ENCODE measurements at regions not wholly inside any gene's neighbourhood (a gene's known extent, or its start where the extent isn't known, plus 50 kb on each side); places are given as distances from the start of the nearest gene placed in this dataset.

- Histone ChIP-seq H3K9me1 (ENCODE audit: control insufficient read depth, extremely low read depth, insufficient read depth, low read length) (no peaks in the 10 kb centered on the region), H4K20me1 (ENCODE audit: control insufficient read depth, extremely low read depth, insufficient read depth, low read length) (no peaks in the 10 kb centered on the region), H3K27me3 (ENCODE audit: control insufficient read depth, extremely low read depth, insufficient read depth, low read length) (no peaks in the 10 kb centered on the region), H3K36me3 (ENCODE audit: control insufficient read depth in 2 of 2, extremely low read depth in 1 of 2, insufficient read depth in 2 of 2, low read length in 2 of 2) (no peaks in the 10 kb centered on the region), H3K4me3 (ENCODE audit: control insufficient read depth in 2 of 3, extremely low read depth in 1 of 3, insufficient read depth in 2 of 3, low read depth in 1 of 3, low read length in 3 of 3) (no peak overlapping the region), H2AFZ (ENCODE audit: control insufficient read depth, low read length) (no peak overlapping the region), H3K9me3 (ENCODE audit: control insufficient read depth, low read depth, low read length) (no peaks in the 10 kb centered on the region), H3K4me1 (ENCODE audit: control insufficient read depth, extremely low read depth, insufficient read depth, low read length) (no peaks in the 10 kb centered on the region), H3K79me2 (ENCODE audit: control insufficient read depth, insufficient read depth, low read length) (no peaks in the 10 kb centered on the region), H3K4me2 (ENCODE audit: control insufficient read depth, extremely low read depth, insufficient read depth, low read depth, low read length) (no peak overlapping the region), H3K9ac (ENCODE audit: control insufficient read depth, extremely low read depth, insufficient read depth, low read length) (no peak overlapping the region), H3K27ac (ENCODE audit: control insufficient read depth, insufficient read depth, low read length) (no peak overlapping the region)
- DNase-seq (ENCODE audit: low read depth, low spot score): no peak
- TF ChIP-seq EZH2 (IDR thresholded peaks at IDR 0.05; ENCODE audit: low read length): no peak
- TF ChIP-seq CTCF (optimal IDR thresholded peaks at IDR 0.05 in 1 of 3, IDR thresholded peaks at IDR 0.05 in 1 of 3, conservative IDR thresholded peaks at IDR 0.05 in 1 of 3; ENCODE audit: extremely low read depth in 1 of 3, insufficient read depth in 2 of 3, low read length in 3 of 3): no peak
- dilution Hi-C loops (cut with MboI; ENCODE audit: extremely low pct_ligation_motif_present, low sequenced_read_pairs): no loop called here
- no peak for FAIRE-seq
Measured at GRCh38 chr7:45390180-45390579, 184.0 kb upstream of the ADCY1 start.

GRCh38 chr7:45390731-45391130, 183.4 kb upstream of the ADCY1 start:
- Histone ChIP-seq H3K9me1 (ENCODE audit: control insufficient read depth, extremely low read depth, insufficient read depth, low read length) (no peaks in the 10 kb centered on the region), H3K79me2 (ENCODE audit: control insufficient read depth, insufficient read depth, low read length) (no peaks in the 10 kb centered on the region), H3K36me3 (ENCODE audit: control insufficient read depth in 2 of 2, extremely low read depth in 1 of 2, insufficient read depth in 2 of 2, low read length in 2 of 2) (no peaks in the 10 kb centered on the region), H3K9me3 (ENCODE audit: control insufficient read depth, low read depth, low read length) (no peaks in the 10 kb centered on the region), H3K4me1 (ENCODE audit: control insufficient read depth, extremely low read depth, insufficient read depth, low read length) (no peaks in the 10 kb centered on the region), H3K27ac (ENCODE audit: control insufficient read depth, insufficient read depth, low read length) (no peak overlapping the region), H3K9ac (ENCODE audit: control insufficient read depth, extremely low read depth, insufficient read depth, low read length) (no peak overlapping the region), H2AFZ (ENCODE audit: control insufficient read depth, low read length) (no peak overlapping the region), H3K4me3 (ENCODE audit: control insufficient read depth in 2 of 3, extremely low read depth in 1 of 3, insufficient read depth in 2 of 3, low read depth in 1 of 3, low read length in 3 of 3) (no peak overlapping the region), H4K20me1 (ENCODE audit: control insufficient read depth, extremely low read depth, insufficient read depth, low read length) (no peaks in the 10 kb centered on the region), H3K27me3 (ENCODE audit: control insufficient read depth, extremely low read depth, insufficient read depth, low read length) (no peaks in the 10 kb centered on the region), H3K4me2 (ENCODE audit: control insufficient read depth, extremely low read depth, insufficient read depth, low read depth, low read length) (no peak overlapping the region)
- dilution Hi-C loops (cut with MboI; ENCODE audit: extremely low pct_ligation_motif_present, low sequenced_read_pairs): no loop called here
- DNase-seq (ENCODE audit: low read depth, low spot score): no peak
- no peak for TF ChIP-seq EZH2 (IDR thresholded peaks at IDR 0.05; ENCODE audit: low read length)
- no peak for FAIRE-seq

Measured in keratinocyte (primary cell).